Activated naive CD8-positive, alpha-beta T cell treated with anti-CD3 and anti-CD28 coated beads for 36 hours (primary cell): ENCODE measurements at regions not wholly inside any gene's neighbourhood (a gene's known extent, or its start where the extent isn't known, plus 50 kb on each side); places are given as distances from the start of the nearest gene placed in this dataset.

Experiments
- DNase-seq: peaks from one replicate; pipeline ENCODE4 v3.0.0; 2021
- H3K27ac Mint-ChIP-seq: one replicate; pipeline ENCODE4 v1.8.0; 2022; ENCODE audit warnings: mild to moderate bottlenecking, moderate library complexity, mixed read lengths
- H3K27me3 Mint-ChIP-seq: one replicate; pipeline ENCODE4 v1.8.0; 2022; ENCODE audit warnings: mild to moderate bottlenecking, mixed read lengths
- H3K36me3 Mint-ChIP-seq: one replicate; pipeline ENCODE4 v1.8.0; 2021; ENCODE audit warnings: mild to moderate bottlenecking, mixed read lengths
- H3K4me1 Mint-ChIP-seq: one replicate; pipeline ENCODE4 v1.8.0; 2021; ENCODE audit warnings: mixed read lengths
- H3K4me3 Mint-ChIP-seq: one replicate; pipeline ENCODE4 v1.8.0; 2022; ENCODE audit warnings: mild to moderate bottlenecking, moderate library complexity, mixed read lengths
- H3K9me3 Mint-ChIP-seq: one replicate; pipeline ENCODE4 v1.8.0; 2022; ENCODE audit warnings: mixed read lengths

GRCh38 chr7:109930049-109930448, 1160.9 kb upstream of the LRRN3 start:
- Mint-ChIP-seq H3K4me3 (no peak overlapping the region), H3K27ac (no peak overlapping the region), H3K4me1 (no peaks in the 10 kb centered on the region), H3K27me3 (no peaks in the 10 kb centered on the region), H3K9me3 (no peaks in the 10 kb centered on the region), H3K36me3 (no peaks in the 10 kb centered on the region)
- DNase-seq, result no peak

GRCh38 chr7:109939207-109939606, 1151.7 kb upstream of the LRRN3 start:
- DNase-seq, result no peak
- no peak overlapping the region for H3K27ac Mint-ChIP-seq
- H3K36me3 Mint-ChIP-seq, result no peaks in the 10 kb centered on the region
- H3K4me3 Mint-ChIP-seq, result no peak overlapping the region
- H3K4me1 Mint-ChIP-seq, result no peaks in the 10 kb centered on the region
- peaks cover 3% of the 10 kb centered on the region for H3K9me3 Mint-ChIP-seq
- peaks cover 3% of the 10 kb centered on the region for H3K27me3 Mint-ChIP-seq

GRCh38 chr7:109945820-109946518, 1145.0 kb upstream of the LRRN3 start:
- Mint-ChIP-seq H3K9me3 (peaks cover 2% of the 10 kb centered on the region), H3K4me1 (no peaks in the 10 kb centered on the region), H3K27ac (no peak overlapping the region), H3K4me3 (no peak overlapping the region), H3K36me3 (no peaks in the 10 kb centered on the region), H3K27me3 (peaks cover 3% of the 10 kb centered on the region)
- DNase-seq, result no peak

GRCh38 chr7:109950256-109950655, 1140.7 kb upstream of the LRRN3 start:
- no peak for DNase-seq
- Mint-ChIP-seq H3K27me3 (peaks cover 7% of the 10 kb centered on the region), H3K9me3 (peaks cover 7% of the 10 kb centered on the region), H3K4me3 (no peak overlapping the region), H3K27ac (no peak overlapping the region), H3K36me3 (no peaks in the 10 kb centered on the region), H3K4me1 (no peaks in the 10 kb centered on the region)

GRCh38 chr7:109950821-109951564, 1139.9 kb upstream of the LRRN3 start:
- no peaks in the 10 kb centered on the region for H3K4me1 Mint-ChIP-seq
- no peak for DNase-seq
- peaks cover 7% of the 10 kb centered on the region for H3K9me3 Mint-ChIP-seq
- H3K36me3 Mint-ChIP-seq, result no peaks in the 10 kb centered on the region
- H3K4me3 Mint-ChIP-seq, result no peak overlapping the region
- H3K27ac Mint-ChIP-seq, result no peak overlapping the region
- peaks cover 7% of the 10 kb centered on the region for H3K27me3 Mint-ChIP-seq

- Mint-ChIP-seq H3K36me3 (no peaks in the 10 kb centered on the region), H3K27me3 (peaks cover 7% of the 10 kb centered on the region), H3K4me3 (no peak overlapping the region), H3K4me1 (no peaks in the 10 kb centered on the region), H3K27ac (no peak overlapping the region), H3K9me3 (peaks cover 7% of the 10 kb centered on the region)
- DNase-seq, result no peak
Measured at GRCh38 chr7:109951565-109951928, 1139.4 kb upstream of the LRRN3 start.

GRCh38 chr7:109955986-109956385, 1134.9 kb upstream of the LRRN3 start:
- H3K27ac Mint-ChIP-seq, result no peak overlapping the region
- peaks cover 4% of the 10 kb centered on the region for H3K27me3 Mint-ChIP-seq
- no peaks in the 10 kb centered on the region for H3K36me3 Mint-ChIP-seq
- no peak overlapping the region for H3K4me3 Mint-ChIP-seq
- H3K9me3 Mint-ChIP-seq, result peaks cover 7% of the 10 kb centered on the region
- DNase-seq, result no peak
- H3K4me1 Mint-ChIP-seq, result no peaks in the 10 kb centered on the region

- no peaks in the 10 kb centered on the region for H3K36me3 Mint-ChIP-seq
- H3K4me1 Mint-ChIP-seq, result no peaks in the 10 kb centered on the region
- H3K9me3 Mint-ChIP-seq, result peaks cover 7% of the 10 kb centered on the region
- DNase-seq, result no peak
- peaks cover 4% of the 10 kb centered on the region for H3K27me3 Mint-ChIP-seq
- H3K27ac Mint-ChIP-seq, result no peak overlapping the region
- H3K4me3 Mint-ChIP-seq, result no peak overlapping the region
Measured at GRCh38 chr7:109956916-109957315, 1134.0 kb upstream of the LRRN3 start.

- H3K4me1 Mint-ChIP-seq, result no peaks in the 10 kb centered on the region
- no peak overlapping the region for H3K4me3 Mint-ChIP-seq
- DNase-seq, result no peak
- H3K27ac Mint-ChIP-seq, result no peak overlapping the region
- H3K27me3 Mint-ChIP-seq, result no peaks in the 10 kb centered on the region
- no peaks in the 10 kb centered on the region for H3K9me3 Mint-ChIP-seq
- H3K36me3 Mint-ChIP-seq, result no peaks in the 10 kb centered on the region
Measured at GRCh38 chr7:109963741-109964140, 1127.2 kb upstream of the LRRN3 start.

GRCh38 chr7:109964780-109965179, 1126.1 kb upstream of the LRRN3 start:
- Mint-ChIP-seq H3K36me3 (no peaks in the 10 kb centered on the region), H3K27ac (no peak overlapping the region), H3K9me3 (no peaks in the 10 kb centered on the region), H3K4me1 (no peaks in the 10 kb centered on the region), H3K4me3 (no peak overlapping the region), H3K27me3 (no peaks in the 10 kb centered on the region)
- no peak for DNase-seq

GRCh38 chr7:109967406-109967805, 1123.5 kb upstream of the LRRN3 start:
- Mint-ChIP-seq H3K9me3 (no peaks in the 10 kb centered on the region), H3K36me3 (no peaks in the 10 kb centered on the region), H3K4me1 (no peaks in the 10 kb centered on the region), H3K4me3 (no peak overlapping the region), H3K27me3 (peaks cover 4% of the 10 kb centered on the region), H3K27ac (no peak overlapping the region)
- DNase-seq, result no peak

- H3K27ac Mint-ChIP-seq, result no peak overlapping the region
- DNase-seq, result no peak
Measured at GRCh38 chr7:109983618-109984017, 1107.3 kb upstream of the LRRN3 start.

GRCh38 chr7:109984729-109985128, 1106.2 kb upstream of the LRRN3 start:
- Mint-ChIP-seq H3K9me3 (no peaks in the 10 kb centered on the region), H3K27me3 (peaks cover 8% of the 10 kb centered on the region), H3K36me3 (no peaks in the 10 kb centered on the region), H3K4me1 (no peaks in the 10 kb centered on the region), H3K4me3 (no peak overlapping the region), H3K27ac (no peak overlapping the region)
- no peak for DNase-seq

More at GRCh38 chr7:109983618-109984017, 1107.3 kb upstream of the LRRN3 start:
- Mint-ChIP-seq H3K36me3 (no peaks in the 10 kb centered on the region), H3K9me3 (no peaks in the 10 kb centered on the region), H3K4me3 (no peak overlapping the region), H3K4me1 (no peaks in the 10 kb centered on the region), H3K27me3 (peaks cover 15% of the 10 kb centered on the region)

- no peak overlapping the region for H3K27ac Mint-ChIP-seq
Measured at GRCh38 chr7:109986701-109987100, 1104.2 kb upstream of the LRRN3 start.

GRCh38 chr7:109996411-109996810, 1094.5 kb upstream of the LRRN3 start:
- Mint-ChIP-seq H3K27me3 (peaks cover 3% of the 10 kb centered on the region), H3K4me1 (no peaks in the 10 kb centered on the region), H3K27ac (no peak overlapping the region), H3K4me3 (no peak overlapping the region), H3K36me3 (no peaks in the 10 kb centered on the region), H3K9me3 (no peaks in the 10 kb centered on the region)
- no peak for DNase-seq

More at GRCh38 chr7:109986701-109987100, 1104.2 kb upstream of the LRRN3 start:
- Mint-ChIP-seq H3K36me3 (no peaks in the 10 kb centered on the region), H3K27me3 (no peaks in the 10 kb centered on the region), H3K4me3 (no peak overlapping the region), H3K4me1 (no peaks in the 10 kb centered on the region), H3K9me3 (no peaks in the 10 kb centered on the region)
- DNase-seq, result no peak

- Mint-ChIP-seq H3K4me1 (no peaks in the 10 kb centered on the region), H3K9me3 (no peaks in the 10 kb centered on the region), H3K36me3 (no peaks in the 10 kb centered on the region), H3K4me3 (no peak overlapping the region), H3K27me3 (peaks cover 3% of the 10 kb centered on the region), H3K27ac (no peak overlapping the region)
- DNase-seq, result no peak
Measured at GRCh38 chr7:109996927-109997326, 1094.0 kb upstream of the LRRN3 start.
